ENCODE measurements at regions not wholly inside any gene's neighbourhood (a gene's known extent, or its start where the extent isn't known, plus 50 kb on each side); places are given as distances from the start of the nearest gene placed in this dataset.

GRCh38 chr13:64697226-64697625 lies 2532.9 kb downstream of the PCDH9 start:
- TF ChIP-seq CTCF (IDR thresholded peaks at IDR 0.05): no peak
- TF ChIP-seq POLR2A (IDR thresholded peaks at IDR 0.05): no peak
